WTC11 (cell line): ENCODE measurements at regions not wholly inside any gene's neighbourhood (a gene's known extent, or its start where the extent isn't known, plus 50 kb on each side); places are given as distances from the start of the nearest gene placed in this dataset.
"Not testable (repeated sequence)": the region's sequence is repeated elsewhere in the genome, so short reads cannot be mapped to it uniquely, and the experiment has no call there.

Source experiments
- FOXJ3 ChIP-seq: sonication (generic); formaldehyde crosslinking; IDR thresholded peaks from 2 replicates; pipeline ENCODE4 v1.9.0; 2021; ENCODE audit warnings: missing genetic modification reagents, mild to moderate bottlenecking, borderline replicate concordance
- JUN ChIP-seq: sonication (generic); formaldehyde crosslinking; IDR thresholded peaks from 2 replicates; pipeline ENCODE4 v1.8.0; 2023; ENCODE audit warnings: mild to moderate bottlenecking, missing genetic modification reagents
- KAT7 ChIP-seq: sonication (generic); formaldehyde crosslinking; IDR thresholded peaks from 2 replicates; pipeline ENCODE4 v1.8.1; 2023; ENCODE audit warnings: missing genetic modification reagents, mild to moderate bottlenecking, borderline replicate concordance
- MXD4 ChIP-seq: fragments of 250-450 bp; sonication (Bioruptor Pico); IDR thresholded peaks from 2 replicates; pipeline ENCODE4 v1.8.0; 2021; ENCODE audit warnings: mild to moderate bottlenecking, moderate library complexity, borderline replicate concordance
- NFYB ChIP-seq: sonication (generic); formaldehyde crosslinking; conservative IDR thresholded peaks from 2 replicates; pipeline ENCODE4 v1.8.0; 2022; ENCODE audit warnings: low read depth, missing genetic modification reagents
- NR3C1 ChIP-seq: sonication (generic); formaldehyde crosslinking; conservative IDR thresholded peaks from 2 replicates; pipeline ENCODE4 v1.8.1; 2023; ENCODE audit warnings: low read depth, mild to moderate bottlenecking, missing genetic modification reagents
- SP1 ChIP-seq: sonication (generic); formaldehyde crosslinking; conservative IDR thresholded peaks from 2 replicates; pipeline ENCODE4 v1.8.1; 2022; ENCODE audit warnings: missing genetic modification reagents
- TCF7 ChIP-seq: sonication (generic); formaldehyde crosslinking; IDR thresholded peaks from 2 replicates; pipeline ENCODE4 v1.8.0; 2022; ENCODE audit warnings: mild to moderate bottlenecking, low read depth, missing genetic modification reagents, moderate library complexity
- ZBTB21 ChIP-seq: sonication (generic); formaldehyde crosslinking; IDR thresholded peaks from 2 replicates; pipeline ENCODE4 v1.8.1; 2023; ENCODE audit warnings: mild to moderate bottlenecking, missing genetic modification reagents, borderline replicate concordance
- ZNF263 ChIP-seq: sonication (generic); formaldehyde crosslinking; IDR thresholded peaks from 2 replicates; pipeline ENCODE4 v1.8.1; 2022; ENCODE audit warnings: low read depth, mild to moderate bottlenecking, moderate library complexity, missing genetic modification reagents
- ZNF396 ChIP-seq: fragments of 250-450 bp; sonication (Bioruptor Pico); IDR thresholded peaks from 2 replicates; pipeline ENCODE4 v1.8.0; 2021; ENCODE audit warnings: mild to moderate bottlenecking, moderate library complexity, borderline replicate concordance
- ZNF423 ChIP-seq: fragments of 250-450 bp; sonication (Bioruptor Pico); IDR thresholded peaks from 2 replicates; pipeline ENCODE4 v2.1.2; 2022; ENCODE audit warnings: mild to moderate bottlenecking, moderate library complexity
- TF ChIP-seq, protein P1 (sequence below): fragments of 200-600 bp; IDR thresholded peaks from 2 replicates; pipeline ENCODE4 v1.8.0; 2022; ENCODE audit warnings: antibody characterized with exemption
- TF ChIP-seq, protein P2 (sequence below): sonication (generic); formaldehyde crosslinking; IDR thresholded peaks from 2 replicates; pipeline ENCODE4 v1.8.0; 2022; ENCODE audit warnings: mild to moderate bottlenecking, missing genetic modification reagents

DNA sequence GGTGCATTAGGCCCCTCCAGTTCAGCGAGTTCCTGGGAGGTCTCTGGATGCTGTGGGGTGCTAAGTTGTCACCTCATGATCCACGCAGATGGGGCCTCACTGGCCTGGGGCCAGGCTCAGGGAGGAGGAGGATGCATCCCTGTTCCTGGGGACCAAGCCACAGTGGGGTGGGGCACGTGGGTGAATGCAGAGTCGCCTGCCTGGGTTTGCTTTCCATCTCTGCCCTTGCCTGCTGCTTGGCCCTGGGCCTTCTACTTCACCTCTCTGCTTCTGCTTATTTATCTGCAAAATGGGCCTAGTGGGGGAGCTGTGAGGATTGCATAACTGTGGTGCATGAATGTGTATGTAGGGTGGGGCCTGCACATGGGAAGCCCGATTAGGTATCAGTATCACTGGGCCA, 74.6 kb upstream of the LRPAP1 start:
- TF ChIP-seq, protein P1, sequence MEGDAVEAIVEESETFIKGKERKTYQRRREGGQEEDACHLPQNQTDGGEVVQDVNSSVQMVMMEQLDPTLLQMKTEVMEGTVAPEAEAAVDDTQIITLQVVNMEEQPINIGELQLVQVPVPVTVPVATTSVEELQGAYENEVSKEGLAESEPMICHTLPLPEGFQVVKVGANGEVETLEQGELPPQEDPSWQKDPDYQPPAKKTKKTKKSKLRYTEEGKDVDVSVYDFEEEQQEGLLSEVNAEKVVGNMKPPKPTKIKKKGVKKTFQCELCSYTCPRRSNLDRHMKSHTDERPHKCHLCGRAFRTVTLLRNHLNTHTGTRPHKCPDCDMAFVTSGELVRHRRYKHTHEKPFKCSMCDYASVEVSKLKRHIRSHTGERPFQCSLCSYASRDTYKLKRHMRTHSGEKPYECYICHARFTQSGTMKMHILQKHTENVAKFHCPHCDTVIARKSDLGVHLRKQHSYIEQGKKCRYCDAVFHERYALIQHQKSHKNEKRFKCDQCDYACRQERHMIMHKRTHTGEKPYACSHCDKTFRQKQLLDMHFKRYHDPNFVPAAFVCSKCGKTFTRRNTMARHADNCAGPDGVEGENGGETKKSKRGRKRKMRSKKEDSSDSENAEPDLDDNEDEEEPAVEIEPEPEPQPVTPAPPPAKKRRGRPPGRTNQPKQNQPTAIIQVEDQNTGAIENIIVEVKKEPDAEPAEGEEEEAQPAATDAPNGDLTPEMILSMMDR: not testable (repeated sequence)
- not testable (repeated sequence) for TF ChIP-seq ZNF263 (CRISPR knock-in tag); TCF7 (CRISPR knock-in tag); NR3C1 (CRISPR knock-in tag); SP1; NFYB; FOXJ3; JUN (CRISPR knock-in tag); ZBTB21 (CRISPR knock-in tag); KAT7 (CRISPR knock-in tag); ZNF423 (CRISPR knock-in tag); ZNF396 (CRISPR knock-in tag); MXD4 (CRISPR knock-in tag)
- TF ChIP-seq, protein P2, sequence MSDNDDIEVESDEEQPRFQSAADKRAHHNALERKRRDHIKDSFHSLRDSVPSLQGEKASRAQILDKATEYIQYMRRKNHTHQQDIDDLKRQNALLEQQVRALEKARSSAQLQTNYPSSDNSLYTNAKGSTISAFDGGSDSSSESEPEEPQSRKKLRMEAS (CRISPR knock-in tag): not testable (repeated sequence)
